Transverse colon (tissue), 4 donors: ENCODE measurements at regions not wholly inside any gene's neighbourhood (a gene's known extent, or its start where the extent isn't known, plus 50 kb on each side); places are given as distances from the start of the nearest gene placed in this dataset.
A peak's percentile ranks its signal among the peaks of the same experiment; 100 is the strongest.

ENCODE experiments used
- DNase-seq: peaks from one replicate; pipeline ENCODE4 v3.0.0-alpha.2; 2019
- H3K27ac ChIP-seq, 4 donors: fragments of 200-600 bp; sonication (generic); 2 replicates each; pipeline ENCODE4 v1.5.1; 2016 to 2018; ENCODE audit warnings: inconsistent platforms in 4 of 4
- H3K27me3 ChIP-seq: fragments of 200-600 bp; sonication (generic); 2 replicates; pipeline ENCODE4 v1.5.1; 2017; ENCODE audit warnings: inconsistent platforms
- H3K36me3 ChIP-seq, 4 donors: fragments of 200-600 bp; sonication (generic); 2 replicates each; pipeline ENCODE4 v1.5.1; 2017 to 2019; ENCODE audit warnings: inconsistent platforms in 4 of 4
- H3K4me1 ChIP-seq, 4 donors: fragments of 200-600 bp; sonication (generic); 2 replicates each; pipeline ENCODE4 v1.5.1; 2017 to 2020; ENCODE audit warnings: inconsistent platforms in 4 of 4
- H3K4me3 ChIP-seq, 4 donors: fragments of 200-600 bp; sonication (generic); 1 replicate in 1 of 4; 2 replicates in 3 of 4; pipeline versions ENCODE4 v1.5.1 to v1.6.1; 2017 to 2019; ENCODE audit warnings: inconsistent platforms in 4 of 4
- H3K9me3 ChIP-seq, 2 donors: fragments of 200-600 bp; sonication (generic); 2 replicates each; pipeline ENCODE4 v1.5.1; 2017 to 2019; ENCODE audit warnings: inconsistent platforms in 2 of 2
- CTCF ChIP-seq, 5 experiments: fragments of 200-600 bp in 3 of 5; fragments of 450-650 bp in 2 of 5; sonication (generic) in 3 of 5; IDR thresholded peaks; 1 replicate in 2 of 5; 2 replicates in 3 of 5; pipeline ENCODE4 v1.5.1; 2016 to 2017; ENCODE audit warnings: antibody characterized with exemption in 5 of 5, inconsistent platforms in 3 of 5, mild to moderate bottlenecking in 2 of 5, moderate library complexity in 1 of 5
- EP300 ChIP-seq: sonication (generic); formaldehyde crosslinking; IDR thresholded peaks from one replicate; pipeline ENCODE4 v1.6.1; 2017; ENCODE audit warnings: antibody characterized with exemption, low read depth
- POLR2A ChIP-seq: fragments of 450-650 bp; IDR thresholded peaks from one replicate; pipeline ENCODE4 v1.6.1; 2016; ENCODE audit warnings: antibody characterized with exemption, mild to moderate bottlenecking, moderate library complexity
- POLR2AphosphoS5 ChIP-seq, 3 donors: sonication (generic); formaldehyde crosslinking; IDR thresholded peaks; one replicate each; pipeline ENCODE4 v1.6.1; 2016; ENCODE audit warnings: antibody characterized with exemption in 3 of 3
- WGBS, 2 donors: methylation state at CpG; one replicate each; pipeline ENCODE4 v1.1.5; 2018; ENCODE audit warnings: low coverage in 1 of 2; 5-methylcytosine and 5-hydroxymethylcytosine counted together
- in situ Hi-C, 4 donors: fragments of 200-750 bp; cut with MboI; loops; one replicate each; pipeline versions ENCODE4 v1.15.0 to v1.15.1; 2017; ENCODE audit warnings: low sequenced_read_pairs in 3 of 4, low pct_ligation_motif_present in 1 of 4, low pct_unique_long_range_greater_than_20kb in 1 of 4
- intact Hi-C: fragments of 100-400 bp; cut with DNase I; formaldehyde crosslinking; loops from one replicate; pipeline ENCODE4 v1.15.1; 2023; ENCODE audit warnings: low total_unique reads

- Histone ChIP-seq H3K4me3 (no peak overlapping the region), H3K27ac (no peak overlapping the region), H3K4me1 (peaks cover 0 to 6% (median 0%) of the 10 kb centered on the region in 4 donors), H3K27me3 (no peaks in the 10 kb centered on the region), H3K9me3 (no peaks in the 10 kb centered on the region), H3K36me3 (no peaks in the 10 kb centered on the region)
- no peak for TF ChIP-seq CTCF (IDR thresholded peaks at IDR 0.05)
- TF ChIP-seq POLR2A: no peak
- no peak for TF ChIP-seq POLR2AphosphoS5 (IDR thresholded peaks at IDR 0.05)
- TF ChIP-seq EP300: no peak
- in situ Hi-C loops (no loop called here), intact Hi-C loops (no loop called here)
- DNase-seq: no peak
- 17 to 47% methylated on average over 2 of the region's 2 CpGs for WGBS, 2 donors
Measured at GRCh38 chr6:82712389-82712788, 348.8 kb downstream of the TPBG start.

- Histone ChIP-seq H3K4me3 (no peak overlapping the region), H3K4me1 (peaks cover 0 to 6% (median 0%) of the 10 kb centered on the region in 4 donors), H3K27ac (no peak overlapping the region), H3K9me3 (no peaks in the 10 kb centered on the region), H3K36me3 (no peaks in the 10 kb centered on the region), H3K27me3 (no peaks in the 10 kb centered on the region)
- no peak for DNase-seq
- intact Hi-C loops (no loop called here), in situ Hi-C loops (no loop called here)
- no peak for TF ChIP-seq POLR2AphosphoS5 (IDR thresholded peaks at IDR 0.05)
- TF ChIP-seq POLR2A: no peak
- peak in 4 of 5 experiments; percentile 27 to 42 (median 36) for TF ChIP-seq CTCF (IDR thresholded peaks at IDR 0.05)
- WGBS, 2 donors: 0 to 21% methylated on average over 1 of the region's 1 CpG
Measured at GRCh38 chr6:82712826-82713225, 349.2 kb downstream of the TPBG start.

- no peak for TF ChIP-seq CTCF (IDR thresholded peaks at IDR 0.05)
- TF ChIP-seq EP300: no peak
- TF ChIP-seq POLR2A: no peak
- no peak for TF ChIP-seq POLR2AphosphoS5 (IDR thresholded peaks at IDR 0.05)
- H3K9me3 ChIP-seq: no peaks in the 10 kb centered on the region
- intact Hi-C loops: no loop called here
- H3K27ac ChIP-seq: no peak overlapping the region
- H3K36me3 ChIP-seq: no peaks in the 10 kb centered on the region
- WGBS, 2 donors: 66 to 75% methylated on average over 4 of the region's 4 CpGs
- H3K4me1 ChIP-seq: no peaks in the 10 kb centered on the region
- no peak overlapping the region for H3K4me3 ChIP-seq
- H3K27me3 ChIP-seq: no peaks in the 10 kb centered on the region
- DNase-seq: no peak
- in situ Hi-C loops: no loop called here
Measured at GRCh38 chr6:82720992-82721391, 344.6 kb downstream of the UBE3D start.

GRCh38 chr6:82735790-82736189 lies 329.9 kb downstream of the UBE3D start:
- H3K4me1 ChIP-seq: no peaks in the 10 kb centered on the region
- DNase-seq: no peak
- intact Hi-C loops (no loop called here), in situ Hi-C loops (no loop called here)
- no peaks in the 10 kb centered on the region for H3K27me3 ChIP-seq
- no peak overlapping the region for H3K27ac ChIP-seq
- TF ChIP-seq CTCF (IDR thresholded peaks at IDR 0.05) (no peak), POLR2AphosphoS5 (IDR thresholded peaks at IDR 0.05) (no peak), POLR2A (no peak), EP300 (no peak)
- no peaks in the 10 kb centered on the region for H3K9me3 ChIP-seq
- 62% methylated on average over 4 of the region's 4 CpGs; no CpG with 5 or more reads in 1 of the 2 donors for WGBS, 2 donors
- H3K36me3 ChIP-seq: no peaks in the 10 kb centered on the region
- H3K4me3 ChIP-seq: no peak overlapping the region
